Panc1 (cell line): ENCODE measurements at regions not wholly inside any gene's neighbourhood (a gene's known extent, or its start where the extent isn't known, plus 50 kb on each side); places are given as distances from the start of the nearest gene placed in this dataset.

ENCODE experiments used
- POLR2AphosphoS5 ChIP-seq: IDR thresholded peaks from 2 replicates; pipeline ENCODE4 v1.6.1; 2012; ENCODE audit warnings: mild to moderate bottlenecking, low read depth, low read length, moderate library complexity
- TF ChIP-seq, protein P1 (sequence below): fragments of 450-650 bp; IDR thresholded peaks from 2 replicates; pipeline ENCODE4 v1.5.1; 2017; ENCODE audit warnings: mild to moderate bottlenecking

DNA sequence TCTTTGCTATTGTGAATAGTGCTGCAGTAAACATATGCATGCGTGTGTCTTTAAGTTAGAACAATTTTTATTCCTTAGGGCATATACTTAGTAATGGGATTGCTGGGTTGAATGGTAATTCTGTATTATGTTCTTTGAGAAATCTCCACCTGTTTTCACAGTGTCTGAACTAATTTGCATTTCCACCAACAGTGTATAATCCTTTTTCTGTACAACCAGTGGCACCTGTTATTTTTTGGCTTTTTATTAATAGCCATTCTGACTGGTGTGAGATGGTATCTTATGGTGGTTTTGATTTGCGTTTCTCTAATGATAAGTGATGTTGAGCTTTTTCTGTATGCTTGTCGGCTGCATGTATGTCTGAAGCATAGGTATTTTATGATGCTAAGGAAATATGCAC, 820.8 kb upstream of the MAP3K7 start:
- TF ChIP-seq, protein P1, sequence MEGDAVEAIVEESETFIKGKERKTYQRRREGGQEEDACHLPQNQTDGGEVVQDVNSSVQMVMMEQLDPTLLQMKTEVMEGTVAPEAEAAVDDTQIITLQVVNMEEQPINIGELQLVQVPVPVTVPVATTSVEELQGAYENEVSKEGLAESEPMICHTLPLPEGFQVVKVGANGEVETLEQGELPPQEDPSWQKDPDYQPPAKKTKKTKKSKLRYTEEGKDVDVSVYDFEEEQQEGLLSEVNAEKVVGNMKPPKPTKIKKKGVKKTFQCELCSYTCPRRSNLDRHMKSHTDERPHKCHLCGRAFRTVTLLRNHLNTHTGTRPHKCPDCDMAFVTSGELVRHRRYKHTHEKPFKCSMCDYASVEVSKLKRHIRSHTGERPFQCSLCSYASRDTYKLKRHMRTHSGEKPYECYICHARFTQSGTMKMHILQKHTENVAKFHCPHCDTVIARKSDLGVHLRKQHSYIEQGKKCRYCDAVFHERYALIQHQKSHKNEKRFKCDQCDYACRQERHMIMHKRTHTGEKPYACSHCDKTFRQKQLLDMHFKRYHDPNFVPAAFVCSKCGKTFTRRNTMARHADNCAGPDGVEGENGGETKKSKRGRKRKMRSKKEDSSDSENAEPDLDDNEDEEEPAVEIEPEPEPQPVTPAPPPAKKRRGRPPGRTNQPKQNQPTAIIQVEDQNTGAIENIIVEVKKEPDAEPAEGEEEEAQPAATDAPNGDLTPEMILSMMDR, result no peak
- no peak for TF ChIP-seq POLR2AphosphoS5
